Testis (tissue), 2 donors: ENCODE measurements at regions not wholly inside any gene's neighbourhood (a gene's known extent, or its start where the extent isn't known, plus 50 kb on each side); places are given as distances from the start of the nearest gene placed in this dataset.

Experiments used
- CTCF ChIP-seq, 3 experiments: fragments of 450-650 bp in 2 of 3; fragments of 200-600 bp in 1 of 3; sonication (generic) in 1 of 3; IDR thresholded peaks; one replicate each; pipeline ENCODE4 v1.5.1; 2016 to 2019; ENCODE audit warnings: antibody characterized with exemption in 3 of 3, mild to moderate bottlenecking in 2 of 3, moderate library complexity in 1 of 3
- POLR2A ChIP-seq: fragments of 450-650 bp; IDR thresholded peaks from one replicate; pipeline ENCODE4 v1.6.1; 2017; ENCODE audit warnings: antibody characterized with exemption, mild to moderate bottlenecking, moderate library complexity

- TF ChIP-seq POLR2A (no peak), CTCF (IDR thresholded peaks at IDR 0.05) (no peak)
These were observed 411.4 kb upstream of the LMO3 start for GRCh38 chr12:17017402-17017801.
